ENCODE measurements at regions not wholly inside any gene's neighbourhood (a gene's known extent, or its start where the extent isn't known, plus 50 kb on each side); places are given as distances from the start of the nearest gene placed in this dataset.

DNA sequence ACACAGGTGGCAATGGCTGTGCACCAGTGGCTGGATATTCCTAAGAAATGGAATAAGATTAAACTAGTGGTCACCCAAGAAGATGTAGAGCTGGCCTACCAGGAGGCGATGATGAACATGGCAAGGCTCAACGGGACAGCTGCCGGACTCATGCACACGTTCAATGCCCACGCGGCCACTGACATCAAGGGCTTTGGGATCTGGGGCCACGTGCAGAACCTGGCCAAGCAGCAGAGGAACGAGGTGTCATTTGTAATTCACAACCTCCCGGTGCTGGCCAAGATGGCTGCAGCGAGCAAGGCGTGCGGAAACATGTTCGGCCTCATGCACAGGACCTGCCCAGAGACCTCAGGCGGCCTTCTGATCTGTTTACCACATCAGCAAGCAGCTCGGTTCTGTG lies 190.8 kb downstream of the FTCDNL1 start:
- TF ChIP-seq, protein P1, sequence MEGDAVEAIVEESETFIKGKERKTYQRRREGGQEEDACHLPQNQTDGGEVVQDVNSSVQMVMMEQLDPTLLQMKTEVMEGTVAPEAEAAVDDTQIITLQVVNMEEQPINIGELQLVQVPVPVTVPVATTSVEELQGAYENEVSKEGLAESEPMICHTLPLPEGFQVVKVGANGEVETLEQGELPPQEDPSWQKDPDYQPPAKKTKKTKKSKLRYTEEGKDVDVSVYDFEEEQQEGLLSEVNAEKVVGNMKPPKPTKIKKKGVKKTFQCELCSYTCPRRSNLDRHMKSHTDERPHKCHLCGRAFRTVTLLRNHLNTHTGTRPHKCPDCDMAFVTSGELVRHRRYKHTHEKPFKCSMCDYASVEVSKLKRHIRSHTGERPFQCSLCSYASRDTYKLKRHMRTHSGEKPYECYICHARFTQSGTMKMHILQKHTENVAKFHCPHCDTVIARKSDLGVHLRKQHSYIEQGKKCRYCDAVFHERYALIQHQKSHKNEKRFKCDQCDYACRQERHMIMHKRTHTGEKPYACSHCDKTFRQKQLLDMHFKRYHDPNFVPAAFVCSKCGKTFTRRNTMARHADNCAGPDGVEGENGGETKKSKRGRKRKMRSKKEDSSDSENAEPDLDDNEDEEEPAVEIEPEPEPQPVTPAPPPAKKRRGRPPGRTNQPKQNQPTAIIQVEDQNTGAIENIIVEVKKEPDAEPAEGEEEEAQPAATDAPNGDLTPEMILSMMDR (IDR thresholded peaks at IDR 0.05; ENCODE audit: borderline replicate concordance, extremely low read depth, low read length, poor library complexity, severe bottlenecking) = no peak
- no peak for TF ChIP-seq EZH2 (IDR thresholded peaks at IDR 0.05; ENCODE audit: borderline replicate concordance, low read depth, low read length, severe bottlenecking)
